ENCODE measurements at regions not wholly inside any gene's neighbourhood (a gene's known extent, or its start where the extent isn't known, plus 50 kb on each side); places are given as distances from the start of the nearest gene placed in this dataset.
"Not testable (repeated sequence)": the region's sequence is repeated elsewhere in the genome, so short reads cannot be mapped to it uniquely, and the experiment has no call there.

DNA sequence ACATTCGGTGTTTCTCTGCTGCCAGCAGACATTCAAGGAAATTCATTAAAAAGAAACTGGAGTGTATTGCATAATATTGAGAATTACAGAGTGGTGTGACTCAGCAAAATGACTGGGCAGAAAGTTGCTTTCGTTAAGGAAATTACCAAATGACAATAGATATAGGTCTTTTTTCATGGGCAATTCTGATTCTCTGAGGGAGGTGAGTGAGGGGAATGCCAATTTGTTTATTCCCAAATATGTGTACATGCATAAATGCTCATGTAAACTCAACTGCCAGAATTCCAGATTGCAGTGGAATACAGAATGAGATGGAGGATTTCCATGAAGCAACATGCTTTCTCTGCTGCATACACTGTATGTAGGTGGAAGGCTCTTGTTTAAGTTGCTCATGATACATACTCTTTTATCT, 1730.1 kb downstream of the SLITRK5 start:
- DNase-seq = no peak

- no peak for DNase-seq
Observed at GRCh38 chr13:89402211-89402610, 1731.0 kb downstream of the SLITRK5 start.

DNA sequence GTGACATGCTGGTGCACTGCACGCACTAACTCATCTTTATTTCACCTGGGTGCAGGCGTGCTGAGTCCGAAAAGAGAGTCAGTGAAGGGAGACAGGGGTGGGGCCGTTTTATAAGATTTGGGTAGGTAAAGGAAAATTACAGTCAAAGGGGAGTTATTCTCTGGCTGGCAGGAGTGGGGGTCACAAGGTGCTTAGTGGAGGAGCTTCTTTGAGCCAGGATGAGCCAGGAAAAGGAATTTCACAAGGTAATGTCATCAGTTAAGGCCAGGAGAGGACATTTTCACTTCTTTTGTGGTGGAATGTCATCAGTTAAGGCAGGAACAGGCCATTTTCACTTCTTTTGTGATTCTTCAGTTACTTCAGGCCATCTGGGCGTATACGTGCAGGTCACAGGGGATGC, 1734.9 kb downstream of the SLITRK5 start:
- not testable (repeated sequence) for DNase-seq

DNA sequence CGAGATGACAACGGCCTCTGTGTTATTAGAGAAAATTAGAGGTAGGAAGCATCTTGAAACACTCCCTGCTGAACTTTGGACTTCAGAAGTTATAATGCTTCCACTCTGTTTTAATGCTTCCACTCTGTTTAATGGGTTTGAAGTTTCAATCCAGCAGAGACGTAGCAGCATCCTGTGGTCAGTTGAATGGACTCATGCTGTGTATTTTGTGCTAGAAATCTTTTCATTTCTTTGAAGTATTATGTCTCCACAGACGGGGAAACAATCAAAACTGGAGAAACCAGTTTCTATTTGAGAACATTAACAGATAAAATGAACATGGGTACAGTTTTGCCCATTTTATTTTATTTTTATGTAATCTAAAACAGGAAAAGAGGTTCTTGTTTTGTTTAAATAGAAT, 1736.2 kb downstream of the SLITRK5 start:
- DNase-seq = no peak

DNA sequence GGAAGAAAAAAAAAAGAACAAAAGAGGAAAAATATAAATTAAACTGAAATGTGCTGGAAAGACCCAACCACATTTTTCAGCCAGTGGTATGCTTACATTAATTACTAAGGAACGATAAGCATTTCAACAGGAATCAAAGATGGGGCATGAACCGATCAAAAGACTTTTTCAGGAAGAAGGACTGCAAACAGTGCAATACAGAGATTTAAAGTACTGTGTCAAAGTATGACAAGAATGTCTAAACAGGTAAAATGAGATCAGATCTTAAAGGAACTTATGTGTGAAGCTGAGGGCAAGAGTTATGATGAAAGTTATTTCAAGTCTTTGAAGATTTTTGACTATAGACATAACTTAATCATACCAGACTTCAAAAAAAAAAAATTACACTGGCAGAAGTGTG, 1761.8 kb downstream of the SLITRK5 start:
- DNase-seq = no peak

DNA sequence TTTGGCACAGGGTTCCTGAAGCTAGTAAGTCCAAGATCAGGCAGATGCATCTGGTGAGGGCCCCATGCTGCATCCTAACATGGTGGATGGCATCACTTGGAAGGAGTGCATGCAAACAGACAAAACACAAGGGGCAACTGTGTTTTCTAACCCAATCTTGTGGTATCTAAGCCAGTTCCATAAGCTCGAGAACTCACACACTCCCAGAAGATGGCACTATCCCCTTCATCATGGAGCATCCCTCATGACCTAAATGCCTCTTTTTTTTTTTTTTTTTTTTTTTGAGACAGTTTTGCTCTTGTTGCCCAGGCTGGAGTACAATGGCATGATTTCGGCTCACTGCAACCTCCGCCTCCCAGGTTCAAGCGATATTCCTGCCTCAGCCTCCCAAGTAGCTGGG, 1763.5 kb downstream of the SLITRK5 start:
- DNase-seq = not testable (repeated sequence)

- DNase-seq = no peak
Observed at GRCh38 chr13:89454681-89455080, 1783.5 kb downstream of the SLITRK5 start.

DNA sequence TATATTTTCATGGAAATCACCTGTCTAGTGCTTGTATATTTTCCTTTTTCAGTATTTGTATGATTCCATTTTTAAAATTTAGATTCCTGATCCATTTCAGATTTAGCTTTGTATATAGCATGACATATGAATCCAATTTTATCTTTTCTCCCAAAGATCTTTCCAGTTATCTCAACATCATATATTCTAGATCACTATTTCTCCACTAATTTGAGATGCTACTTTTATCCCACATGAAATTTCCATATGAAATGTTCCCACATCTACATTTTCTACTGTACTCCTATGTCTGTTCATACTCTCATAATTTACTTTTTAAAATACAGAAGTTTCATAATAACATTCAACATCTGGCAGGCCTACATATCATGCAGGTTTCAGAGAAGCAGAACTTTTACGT, 1784.1 kb downstream of the SLITRK5 start:
- DNase-seq = no peak

DNA sequence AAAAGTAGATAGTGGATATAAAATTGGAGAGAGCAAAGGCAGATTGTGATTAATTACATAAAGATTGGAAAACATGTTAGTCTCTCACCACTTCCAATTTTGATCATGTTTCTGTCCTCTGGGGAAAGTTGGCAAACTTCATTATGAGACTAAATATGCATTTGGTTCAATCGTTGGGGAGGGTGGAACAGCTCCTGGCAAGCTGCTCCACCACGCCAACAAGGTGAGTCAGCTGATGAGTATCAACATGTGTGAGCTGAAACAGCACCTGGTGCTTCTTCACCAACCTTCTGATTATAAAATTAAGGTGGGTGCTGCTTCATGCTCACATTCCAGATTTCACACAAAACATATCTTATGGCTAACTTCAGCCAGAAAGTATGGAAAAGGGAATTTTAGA, 1784.6 kb downstream of the SLITRK5 start:
- no peak for DNase-seq

- no peak for DNase-seq
Observed at GRCh38 chr13:89457977-89458376, 1786.8 kb downstream of the SLITRK5 start.

- DNase-seq = no peak
Observed at GRCh38 chr13:89458456-89458855, 1787.3 kb downstream of the SLITRK5 start.

DNA sequence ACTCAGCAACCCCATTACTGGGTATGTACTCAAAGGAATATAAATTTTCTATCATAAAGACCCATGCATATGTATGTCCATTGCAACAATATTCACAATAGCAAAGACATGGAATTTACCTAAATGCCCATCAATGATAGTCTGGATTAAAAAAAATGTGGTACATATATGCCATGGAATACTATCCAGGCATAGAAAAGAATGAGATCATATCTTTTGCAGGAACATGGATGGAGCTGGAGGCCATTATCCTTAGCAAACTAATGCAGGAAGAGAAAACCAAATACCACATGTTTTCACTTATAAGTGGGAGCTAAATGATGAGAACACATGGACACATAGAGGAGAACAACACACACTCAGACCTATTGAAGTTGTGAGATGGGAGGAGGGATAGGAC, 1789.7 kb downstream of the SLITRK5 start:
- not testable (repeated sequence) for DNase-seq

DNA sequence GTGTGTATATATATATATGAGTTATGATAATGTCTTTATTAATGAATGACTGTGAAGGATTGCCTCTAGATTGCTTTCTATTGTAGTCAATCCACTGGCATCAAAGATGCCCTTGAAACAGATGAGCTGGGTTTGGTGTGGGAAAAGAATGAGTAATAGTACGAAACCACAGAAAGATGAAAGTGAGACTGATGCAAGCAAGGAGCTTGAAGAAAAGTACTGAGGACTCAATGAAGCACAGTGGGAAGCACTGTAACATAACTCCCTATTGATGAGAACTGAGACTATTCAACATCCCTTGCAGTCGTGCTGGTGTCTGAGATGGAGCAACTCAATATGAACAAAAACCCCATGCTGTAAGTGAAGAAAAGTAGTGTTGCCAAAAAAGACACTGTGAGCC, 1794.2 kb downstream of the SLITRK5 start:
- no peak for DNase-seq

GRCh38 chr13:89468081-89468480, 1796.9 kb downstream of the SLITRK5 start:
- DNase-seq = no peak

GRCh38 chr13:89470901-89471300, 1799.7 kb downstream of the SLITRK5 start:
- no peak for DNase-seq

GRCh38 chr13:89474432-89474831, 1803.3 kb downstream of the SLITRK5 start:
- DNase-seq = no peak

DNA sequence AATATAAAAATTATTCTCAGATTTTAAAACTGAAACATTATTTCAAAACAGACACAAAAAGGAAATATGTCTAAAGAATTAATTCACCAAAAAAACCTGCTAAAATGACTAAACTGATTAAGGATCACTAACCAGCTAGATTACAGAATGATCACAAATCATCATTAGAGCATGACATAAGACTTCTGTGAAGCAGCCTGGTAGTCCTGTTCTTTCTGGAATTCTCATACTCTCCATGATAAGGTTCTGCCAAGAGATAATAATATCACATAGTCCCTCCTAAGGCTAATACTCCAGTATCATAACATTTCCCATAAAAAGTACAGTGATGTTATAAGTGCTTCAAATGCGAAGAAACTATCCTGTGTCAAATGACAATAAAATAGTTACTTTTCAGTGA, 1814.9 kb downstream of the SLITRK5 start:
- no peak for DNase-seq

DNA sequence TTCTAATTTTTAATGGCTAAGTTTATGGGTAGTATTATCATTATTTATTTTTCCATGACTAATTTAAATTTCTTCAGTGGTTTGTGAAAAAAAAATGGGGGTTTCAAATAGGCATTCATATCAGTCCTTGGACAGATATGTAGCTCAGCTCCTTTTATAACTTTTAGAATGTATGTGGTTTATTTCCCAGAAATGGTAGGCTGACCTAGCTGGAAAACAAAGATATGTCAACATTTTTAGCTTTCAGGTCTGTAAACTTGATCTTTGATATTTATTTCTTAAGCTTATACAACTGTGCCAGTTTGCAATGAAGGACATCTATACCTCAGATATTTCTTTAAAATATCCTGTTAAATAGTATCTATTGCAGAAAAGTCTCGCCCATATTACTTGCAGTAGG, 1815.5 kb downstream of the SLITRK5 start:
- no peak for DNase-seq

DNA sequence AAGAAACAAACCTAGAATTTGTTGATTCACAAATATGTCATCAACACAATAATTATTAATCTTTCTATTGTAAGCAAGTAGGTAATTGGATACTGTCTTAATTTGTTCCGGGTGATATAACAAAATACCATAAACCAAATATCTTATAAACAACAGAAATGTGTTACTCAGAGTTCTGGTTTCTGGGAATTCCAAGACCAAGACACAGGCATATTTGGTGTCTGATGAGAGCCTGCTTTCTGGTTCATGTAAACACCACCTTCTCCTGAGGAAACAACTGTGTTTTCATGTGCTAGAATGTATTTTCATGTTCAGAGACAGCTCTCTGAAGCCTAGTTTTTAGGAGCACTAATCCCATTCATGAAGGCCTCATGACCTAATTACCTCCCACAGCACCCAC, 1819.5 kb downstream of the SLITRK5 start:
- no peak for DNase-seq

DNA sequence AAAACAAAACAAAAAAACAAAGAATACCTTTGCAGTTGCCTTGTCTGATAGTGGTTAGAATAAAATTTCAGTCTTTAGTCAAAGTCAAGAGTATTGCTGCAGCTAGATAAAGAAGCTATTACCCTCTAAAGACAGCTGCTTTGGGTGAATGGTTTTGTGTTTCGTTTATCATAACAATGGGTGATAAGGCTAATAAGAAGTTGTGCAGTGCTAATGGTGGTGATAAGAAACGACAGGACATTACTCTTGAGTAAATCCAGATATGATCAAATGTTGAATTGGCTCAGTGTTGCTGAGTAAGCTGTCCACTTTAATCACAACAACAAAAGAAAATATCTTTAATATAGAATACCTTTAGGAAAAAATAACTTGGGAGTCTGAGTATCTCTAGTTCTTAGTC, 1825.3 kb downstream of the SLITRK5 start:
- no peak for DNase-seq

DNA sequence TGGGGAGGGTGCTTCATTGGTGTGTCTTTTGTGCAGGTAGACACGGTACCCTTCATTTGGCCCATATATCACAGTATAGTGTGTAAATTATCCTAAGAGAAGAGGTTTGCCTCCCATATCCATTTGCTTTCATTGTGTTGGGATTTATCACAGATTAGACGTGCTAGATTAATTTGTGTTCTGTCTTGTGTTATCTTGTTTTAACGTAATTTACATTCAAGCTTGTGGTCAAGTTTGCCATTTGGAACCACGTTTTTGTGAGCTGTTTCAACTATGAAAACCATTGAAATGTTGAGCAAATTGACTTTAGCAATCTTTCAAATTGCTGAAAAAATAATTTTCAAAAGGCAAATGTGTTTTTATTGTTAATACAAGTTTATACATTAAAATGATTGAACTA, 1826.5 kb downstream of the SLITRK5 start:
- DNase-seq = no peak

GRCh38 chr13:89502286-89502685, 1831.1 kb downstream of the SLITRK5 start:
- no peak for DNase-seq

DNA sequence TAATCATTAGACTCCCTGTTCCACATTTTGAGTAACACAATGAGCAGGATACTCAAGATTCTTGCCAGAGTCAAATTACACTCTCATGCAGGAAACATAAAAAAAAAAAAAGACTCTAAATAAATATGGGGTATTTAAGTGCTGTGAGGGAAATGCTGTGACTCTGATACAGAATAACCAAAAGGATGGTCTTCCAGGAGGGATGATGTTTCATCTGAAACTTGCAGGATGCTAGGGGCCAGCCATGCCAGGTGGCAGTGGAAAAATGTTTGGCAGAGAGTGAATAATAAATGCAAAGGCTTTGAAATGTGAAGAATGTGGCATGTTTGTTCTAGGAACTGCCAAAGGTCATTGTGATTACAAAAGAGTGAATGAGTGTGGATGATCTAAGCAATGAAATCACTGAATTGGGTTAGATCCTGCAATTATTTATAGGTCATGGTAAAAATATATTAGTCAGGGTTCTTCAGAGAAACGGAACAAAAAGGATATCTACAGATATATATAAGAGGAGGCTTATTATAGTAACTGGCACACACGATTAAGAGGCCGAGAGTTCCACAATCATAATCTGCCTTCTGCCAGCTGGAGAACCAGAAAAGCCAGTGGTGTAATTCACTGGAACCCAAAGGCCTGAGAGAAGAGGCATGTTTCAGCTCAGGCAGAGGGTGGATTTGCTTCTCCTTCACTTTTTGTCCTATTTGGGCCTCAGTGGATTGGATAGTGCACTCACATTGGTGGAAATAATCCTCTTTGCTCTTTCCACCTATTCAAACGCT, 1832.8 kb upstream of the MIR17HG start:
- DNase-seq = no peak

DNA sequence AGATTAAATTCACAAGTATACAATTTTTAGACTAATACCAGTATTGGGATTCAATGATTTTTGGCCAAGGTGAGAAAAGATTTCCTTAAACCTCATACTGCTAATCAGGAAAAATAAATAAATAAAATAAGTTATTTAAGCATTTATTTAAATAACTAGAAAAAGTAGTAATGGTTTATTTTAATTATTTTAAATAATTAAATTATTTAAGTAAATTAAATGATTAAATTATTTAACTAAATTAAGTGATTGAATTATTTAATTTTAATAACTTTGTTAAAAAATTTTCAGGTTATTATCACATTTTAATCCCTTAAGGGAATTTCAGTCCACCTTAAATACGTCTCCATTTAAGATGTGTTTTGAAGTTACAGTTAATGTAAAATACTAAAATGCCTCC, 1831.5 kb upstream of the MIR17HG start:
- no peak for DNase-seq
